HUDEP-2 (cell line): ENCODE measurements at regions not wholly inside any gene's neighbourhood (a gene's known extent, or its start where the extent isn't known, plus 50 kb on each side); places are given as distances from the start of the nearest gene placed in this dataset.
"Not testable (repeated sequence)": the region's sequence is repeated elsewhere in the genome, so short reads cannot be mapped to it uniquely, and the experiment has no call there.

ENCODE experiments used
- DNase-seq, 76 experiments: peaks; one replicate each; lab custom pipeline; 2025; ENCODE audit not compliant: unreplicated experiment in 76 of 76; lab: John Stamatoyannopoulos, UW

DNA sequence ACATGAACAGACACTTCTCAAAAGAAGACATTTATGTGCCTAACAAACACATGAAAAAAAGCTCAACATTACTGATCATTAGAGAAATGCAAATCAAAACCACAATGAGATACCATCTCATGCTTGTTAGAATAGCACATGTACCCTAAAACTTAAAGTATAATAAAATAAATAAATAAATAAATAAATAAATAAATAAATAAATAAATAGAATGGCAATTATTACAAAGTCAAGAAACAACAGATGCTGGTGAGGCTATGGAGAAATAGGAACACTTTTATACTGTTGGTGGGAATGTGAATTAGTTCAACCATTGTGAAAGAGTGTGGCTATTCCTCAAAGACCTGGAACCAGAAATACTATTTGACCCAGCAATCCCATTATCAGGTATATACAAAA is 970.6 kb downstream of the NR2F1-AS1 start:
- DNase-seq, result not testable (repeated sequence)

DNA sequence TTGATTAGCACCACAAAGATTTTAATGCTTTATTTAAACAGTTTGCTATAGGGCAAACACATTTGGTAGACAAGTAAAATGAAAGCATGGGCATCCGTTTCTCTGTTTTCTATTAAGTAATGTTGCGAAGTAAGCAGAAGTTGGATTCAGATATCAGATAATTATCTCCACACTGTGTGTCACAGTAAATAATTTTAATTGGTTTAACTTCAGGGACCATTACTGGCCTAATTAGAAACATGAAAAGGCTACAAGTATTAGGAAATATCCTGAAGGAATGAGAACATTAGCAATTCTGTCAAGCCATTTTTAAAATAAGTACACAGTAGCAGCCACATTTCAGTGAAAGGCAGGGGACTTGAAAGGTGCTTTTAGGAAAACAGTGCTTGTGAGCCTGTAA is 975.4 kb downstream of the NR2F1-AS1 start:
- DNase-seq, result no peak

DNA sequence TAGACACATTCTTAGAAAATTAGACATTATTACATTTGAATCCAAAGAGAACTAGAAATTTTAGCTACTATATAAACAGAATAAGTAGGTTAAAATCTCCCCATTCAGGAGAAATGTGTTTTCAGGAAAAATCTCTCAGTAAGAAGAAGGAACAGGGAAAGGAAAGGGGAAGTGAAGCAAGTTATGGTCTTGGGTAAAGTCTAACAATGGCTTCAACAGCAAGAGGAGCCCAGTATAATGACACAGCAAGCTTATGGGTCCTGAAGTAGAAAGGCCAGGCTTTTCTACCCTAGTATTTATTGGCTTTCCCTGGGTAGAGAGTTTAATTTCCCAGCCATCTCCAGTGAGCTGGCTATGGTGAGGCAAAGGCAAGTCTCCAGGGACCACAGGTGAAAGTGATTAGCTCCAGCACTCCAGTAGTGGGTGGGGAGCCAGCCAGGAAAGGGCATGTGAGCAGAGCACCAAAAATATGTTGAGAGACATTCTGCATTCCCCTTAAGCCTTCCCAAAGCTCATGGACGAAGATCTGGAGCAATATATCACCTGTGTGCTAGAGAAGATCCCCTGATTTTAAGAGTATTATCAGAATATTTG is 981.7 kb downstream of the NR2F1-AS1 start:
- no peak for DNase-seq

DNA sequence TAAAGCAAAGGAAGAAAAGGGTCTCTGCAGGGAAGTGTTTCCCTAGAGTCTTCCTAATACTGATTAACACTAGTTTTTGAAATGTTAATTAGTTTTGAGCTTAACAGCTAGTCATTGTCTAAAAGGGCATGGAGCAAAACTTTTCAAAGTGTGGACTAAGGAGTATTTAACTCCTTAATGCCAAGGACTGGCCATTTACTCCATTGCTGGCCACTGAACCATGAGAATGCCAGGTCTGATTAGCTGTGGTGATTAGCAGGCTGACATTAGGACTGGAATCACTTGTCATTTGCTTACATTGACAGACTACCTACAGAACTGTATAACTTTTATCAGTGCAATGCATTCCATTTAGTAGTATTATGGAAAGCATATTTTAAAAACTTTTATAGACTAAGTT is 987.0 kb downstream of the NR2F1-AS1 start:
- no peak for DNase-seq

DNA sequence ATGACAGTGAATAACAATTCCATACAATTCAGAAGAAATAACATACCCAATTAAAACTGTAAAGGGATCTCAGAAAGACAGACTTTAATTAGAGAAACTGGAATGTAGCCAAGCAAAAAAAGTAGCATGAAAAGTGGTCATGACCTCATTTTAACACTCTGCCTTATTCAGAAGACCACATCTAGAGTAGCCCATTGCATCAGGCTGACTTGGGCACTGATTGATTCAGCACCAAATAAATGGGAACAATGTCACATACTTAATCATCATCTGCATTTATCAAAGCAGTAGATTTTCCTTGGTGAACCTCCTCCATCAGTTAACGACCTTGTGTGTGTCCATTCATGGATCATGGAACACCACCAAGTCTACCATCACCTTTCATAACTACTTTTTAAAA is 992.1 kb downstream of the NR2F1-AS1 start:
- DNase-seq, result no peak

DNA sequence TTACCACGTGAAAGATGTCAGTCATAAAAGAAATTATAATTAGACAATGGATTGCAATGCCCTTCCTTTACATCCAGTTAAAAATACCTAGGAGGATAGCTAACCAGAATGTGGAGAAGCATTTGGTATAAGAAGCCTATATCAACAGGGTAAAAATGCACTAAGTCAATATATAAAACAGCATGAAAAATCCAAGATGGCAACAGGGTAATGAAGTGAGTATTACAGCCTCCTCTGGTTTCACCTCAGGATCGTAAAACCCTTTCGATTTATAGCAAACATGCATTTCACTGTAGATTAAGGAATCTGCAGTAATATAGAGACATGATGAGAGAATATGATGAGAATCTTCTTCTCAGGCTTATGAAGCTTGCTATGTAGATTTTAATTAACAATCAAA is 999.3 kb downstream of the NR2F1-AS1 start:
- no peak for DNase-seq

- no peak for DNase-seq
These were observed 999.8 kb downstream of the NR2F1-AS1 start for GRCh38 chr5:92581249-92581648.

GRCh38 chr5:92580814-92581213 is 1000.2 kb downstream of the NR2F1-AS1 start:
- DNase-seq, result no peak

DNA sequence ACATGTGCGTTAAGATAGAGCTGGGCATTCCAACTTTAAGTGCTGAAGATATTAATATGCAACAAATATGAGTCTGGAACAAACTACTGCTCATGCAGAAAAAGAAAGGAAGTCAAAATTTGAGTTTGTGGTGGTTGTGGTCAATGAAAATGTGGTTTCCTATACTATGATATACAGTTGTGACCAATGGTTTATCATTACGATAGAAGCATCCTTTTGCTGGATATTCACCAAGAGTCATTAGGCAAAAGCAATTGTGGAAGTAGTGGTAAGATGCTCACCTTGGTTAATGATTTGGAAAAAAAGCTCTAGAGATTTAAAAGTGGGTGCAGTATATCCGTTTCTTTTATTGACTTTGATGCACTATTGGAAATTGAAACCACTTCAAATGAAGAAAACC is 1007.0 kb downstream of the NR2F1-AS1 start:
- no peak for DNase-seq

GRCh38 chr5:92568522-92568921 is 1012.5 kb downstream of the NR2F1-AS1 start:
- no peak for DNase-seq

DNA sequence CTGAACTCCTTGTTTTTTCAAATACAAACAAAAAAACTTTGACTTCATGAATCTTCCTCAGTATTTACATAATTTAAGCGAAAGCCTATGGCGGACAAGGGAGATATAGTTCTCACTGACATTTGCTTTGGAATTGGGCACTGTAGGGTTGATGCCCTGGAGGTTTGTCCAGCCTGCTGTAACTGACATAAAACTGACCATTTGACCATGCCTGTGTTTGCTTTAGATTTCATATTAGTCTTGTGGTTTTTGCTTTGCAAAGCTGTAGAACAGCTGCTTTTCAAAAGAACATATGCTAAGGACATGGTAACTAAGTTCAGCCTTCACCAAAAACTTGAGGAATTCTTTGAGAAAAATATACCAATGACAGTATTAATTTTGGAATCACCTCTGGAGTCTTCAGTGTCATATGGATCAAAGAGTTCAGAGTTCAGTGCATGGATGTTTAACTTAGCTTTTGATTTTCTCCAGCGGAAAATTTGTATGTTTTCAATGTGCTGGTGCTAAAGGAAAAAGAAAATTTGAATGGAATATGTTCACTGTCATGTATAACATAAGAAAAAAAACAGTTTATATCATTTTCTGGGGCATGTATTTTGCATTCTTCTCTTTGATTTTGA is 1013.1 kb downstream of the NR2F1-AS1 start:
- DNase-seq, result no peak

DNA sequence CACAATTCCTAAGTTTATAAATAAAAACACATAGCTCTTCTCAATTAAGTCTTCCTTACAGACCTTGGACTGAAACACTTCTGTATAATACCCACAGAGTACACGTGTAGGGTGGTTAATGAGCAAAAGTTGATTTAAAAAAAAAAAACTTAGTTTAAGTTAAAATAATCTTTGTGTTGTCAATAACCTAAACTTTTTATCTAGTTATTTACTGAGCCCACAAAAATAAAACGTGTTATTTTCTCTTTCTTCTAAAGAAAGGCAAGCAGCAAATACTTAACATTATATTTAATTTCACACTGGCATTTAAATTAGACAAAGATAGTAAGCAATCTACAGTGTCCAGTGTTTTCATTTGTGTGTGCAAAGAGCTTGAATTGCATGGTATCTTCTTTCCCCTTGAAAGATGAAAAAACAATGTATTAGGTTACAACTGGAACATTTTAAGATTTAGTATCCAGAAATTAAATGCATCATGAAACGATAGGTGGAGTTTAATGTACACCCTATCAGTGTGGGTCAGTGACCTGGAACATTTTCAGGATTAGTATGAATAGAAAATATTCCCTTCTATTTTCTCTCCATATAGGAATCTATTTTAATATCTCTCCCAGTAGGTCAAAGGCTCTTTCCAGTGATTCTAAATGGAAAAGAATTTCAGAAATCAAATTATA is 1014.8 kb downstream of the NR2F1-AS1 start:
- no peak for DNase-seq

- no peak for DNase-seq
These were observed 1015.3 kb downstream of the NR2F1-AS1 start for GRCh38 chr5:92565673-92566072.

GRCh38 chr5:92562065-92562464 is 1019.0 kb downstream of the NR2F1-AS1 start:
- DNase-seq, result no peak

- DNase-seq, result no peak
These were observed 1019.5 kb downstream of the NR2F1-AS1 start for GRCh38 chr5:92561411-92561959.

GRCh38 chr5:92560698-92561401 is 1020.2 kb downstream of the NR2F1-AS1 start:
- no peak for DNase-seq

DNA sequence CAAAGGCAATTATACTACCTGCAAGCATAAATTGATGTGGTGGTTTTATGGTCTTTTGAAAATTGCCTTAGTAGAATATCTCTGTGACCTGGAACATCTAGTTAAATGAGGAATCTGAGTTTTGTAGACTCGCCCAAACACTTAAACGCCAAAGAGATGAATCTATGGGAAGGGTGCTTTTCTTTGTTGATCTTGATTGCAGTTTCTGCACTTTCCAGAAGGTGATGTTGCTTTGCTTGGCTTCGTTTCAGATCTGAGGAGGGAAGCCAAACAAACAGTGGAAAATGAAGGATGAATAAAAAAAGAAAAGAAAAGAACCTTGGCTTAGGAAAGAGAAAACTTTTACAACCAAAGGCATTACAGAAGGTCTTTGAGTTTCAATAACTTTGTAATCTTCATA is 1021.2 kb downstream of the NR2F1-AS1 start:
- DNase-seq, result no peak

DNA sequence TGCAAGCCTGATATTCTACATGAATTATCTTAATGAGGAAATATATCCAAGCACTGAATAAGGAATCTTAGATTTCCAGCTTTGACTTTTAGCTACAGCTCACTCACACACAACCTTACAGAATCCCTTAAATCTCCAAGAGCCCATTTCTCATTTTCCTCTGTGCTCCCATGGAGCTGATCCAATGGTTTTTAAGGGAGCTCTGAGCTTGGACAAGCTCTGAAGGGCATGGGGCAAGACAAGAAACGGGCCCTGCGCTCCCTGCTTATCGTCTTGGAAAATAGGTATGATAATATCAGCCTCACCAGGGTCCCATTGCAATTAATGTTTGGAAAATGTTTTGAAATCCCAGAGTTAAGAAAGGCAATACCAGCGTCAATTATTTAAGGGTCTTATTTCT is 1021.7 kb downstream of the NR2F1-AS1 start:
- no peak for DNase-seq

DNA sequence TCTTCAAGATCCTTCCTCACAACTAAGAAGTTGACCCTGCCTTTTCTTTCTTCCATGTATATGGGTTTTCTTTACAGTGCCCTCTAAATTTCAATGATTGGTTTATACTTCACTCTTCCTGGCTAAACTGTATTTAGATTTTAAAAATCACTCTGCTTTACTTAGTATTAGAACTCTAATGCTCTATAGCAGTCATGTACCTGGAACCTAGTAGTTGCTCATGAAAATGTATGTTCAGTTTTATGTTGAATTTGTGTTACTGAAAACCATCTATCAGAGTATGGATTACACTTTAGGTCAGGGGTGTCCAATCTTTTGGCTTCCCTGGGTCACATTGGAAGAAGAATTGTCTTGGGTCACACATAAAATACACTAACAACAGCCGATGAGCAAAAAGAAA is 1024.3 kb downstream of the NR2F1-AS1 start:
- no peak for DNase-seq

- no peak for DNase-seq
These were observed 1026.5 kb downstream of the NR2F1-AS1 start for GRCh38 chr5:92554447-92555085.

DNA sequence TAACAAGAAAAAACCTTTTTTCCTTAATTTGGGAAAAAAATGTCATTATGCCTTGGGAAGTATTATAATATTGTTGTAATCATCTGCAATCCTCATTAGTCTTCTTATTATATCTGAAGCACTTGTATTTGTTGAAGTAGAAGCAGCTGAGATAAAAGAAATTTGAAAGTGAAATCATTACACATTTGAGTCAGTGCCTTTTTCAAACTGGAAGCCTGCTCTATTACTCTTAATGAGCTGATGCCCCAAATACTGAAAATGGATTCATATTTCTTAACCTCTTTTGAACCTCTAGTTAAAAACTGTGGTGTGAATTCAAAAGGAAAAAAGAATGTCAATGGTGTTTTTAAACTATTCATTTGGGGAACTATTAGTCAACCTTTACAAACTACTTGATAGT is 1027.7 kb downstream of the NR2F1-AS1 start:
- no peak for DNase-seq
